ENCODE measurements at regions not wholly inside any gene's neighbourhood (a gene's known extent, or its start where the extent isn't known, plus 50 kb on each side); places are given as distances from the start of the nearest gene placed in this dataset.

DNA sequence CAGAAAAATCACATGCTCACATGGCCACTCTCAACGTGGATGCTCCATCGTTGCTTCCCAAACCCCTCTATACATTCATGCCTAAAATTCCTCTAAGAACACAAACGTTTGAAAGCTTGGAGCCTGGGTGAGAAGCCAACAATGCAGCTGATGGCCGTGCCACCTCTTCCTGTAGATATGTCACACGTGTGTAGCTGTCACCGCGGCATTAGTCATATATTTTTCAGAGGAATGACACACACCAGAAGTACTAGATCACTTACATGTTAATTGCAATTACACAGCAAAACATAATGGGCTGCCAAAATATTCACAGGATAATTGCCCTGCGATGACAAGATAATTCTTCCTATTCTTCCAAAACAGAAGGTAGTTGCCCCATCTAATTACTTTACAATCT is 112.7 kb upstream of the BACE2 start:
- H3K27ac ChIP-seq (ENCODE audit: low read depth in 2 of 2, low read length in 2 of 2) = no peak overlapping the region
- H3K9me3 ChIP-seq (ENCODE audit: control insufficient read depth in 2 of 2, low read length in 2 of 2) = no peaks in the 10 kb centered on the region
- H3K9ac ChIP-seq (ENCODE audit: low read depth in 1 of 2, low read length in 2 of 2) = no peak overlapping the region
- H3K36me3 ChIP-seq (ENCODE audit: control insufficient read depth in 2 of 2, insufficient read depth in 2 of 2, low read length in 2 of 2) = no peaks in the 10 kb centered on the region
- no peaks in the 10 kb centered on the region for H3K27me3 ChIP-seq (ENCODE audit: control insufficient read depth in 2 of 2, insufficient read depth in 2 of 2, low read length in 2 of 2)
- no peaks in the 10 kb centered on the region for H3K4me1 ChIP-seq (ENCODE audit: control insufficient read depth in 2 of 2, insufficient read depth in 2 of 2, low read length in 2 of 2)
- no peak overlapping the region for H3K4me3 ChIP-seq (ENCODE audit: low read length in 2 of 2)

DNA sequence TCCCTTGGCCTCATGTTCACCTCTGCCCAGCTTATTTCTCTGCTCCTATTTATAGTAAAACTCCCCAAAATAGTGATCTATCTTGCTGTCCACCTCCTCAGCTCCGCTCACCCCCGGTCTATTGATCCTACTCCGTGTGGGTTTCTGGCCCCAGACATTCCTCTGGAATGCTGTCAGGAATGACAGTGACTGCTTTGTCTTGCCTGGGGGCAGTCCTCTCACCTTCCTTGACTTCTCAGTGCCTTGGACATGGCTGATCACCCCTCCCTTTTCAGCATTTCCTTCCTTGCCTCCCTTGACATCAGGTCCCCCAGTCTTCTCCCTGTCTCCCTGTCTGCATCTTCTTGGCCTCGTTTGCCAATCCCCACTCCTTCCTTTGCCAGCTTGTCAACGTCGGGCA is 108.1 kb upstream of the BACE2 start:
- Histone ChIP-seq H3K27me3 (ENCODE audit: control insufficient read depth in 2 of 2, insufficient read depth in 2 of 2, low read length in 2 of 2) (no peaks in the 10 kb centered on the region), H3K9me3 (ENCODE audit: control insufficient read depth in 2 of 2, low read length in 2 of 2) (no peaks in the 10 kb centered on the region), H3K4me1 (ENCODE audit: control insufficient read depth in 2 of 2, insufficient read depth in 2 of 2, low read length in 2 of 2) (no peaks in the 10 kb centered on the region), H3K27ac (ENCODE audit: low read depth in 2 of 2, low read length in 2 of 2) (no peak overlapping the region), H3K4me3 (ENCODE audit: low read length in 2 of 2) (no peak overlapping the region), H3K9ac (ENCODE audit: low read depth in 1 of 2, low read length in 2 of 2) (no peak overlapping the region), H3K36me3 (ENCODE audit: control insufficient read depth in 2 of 2, insufficient read depth in 2 of 2, low read length in 2 of 2) (no peaks in the 10 kb centered on the region)

DNA sequence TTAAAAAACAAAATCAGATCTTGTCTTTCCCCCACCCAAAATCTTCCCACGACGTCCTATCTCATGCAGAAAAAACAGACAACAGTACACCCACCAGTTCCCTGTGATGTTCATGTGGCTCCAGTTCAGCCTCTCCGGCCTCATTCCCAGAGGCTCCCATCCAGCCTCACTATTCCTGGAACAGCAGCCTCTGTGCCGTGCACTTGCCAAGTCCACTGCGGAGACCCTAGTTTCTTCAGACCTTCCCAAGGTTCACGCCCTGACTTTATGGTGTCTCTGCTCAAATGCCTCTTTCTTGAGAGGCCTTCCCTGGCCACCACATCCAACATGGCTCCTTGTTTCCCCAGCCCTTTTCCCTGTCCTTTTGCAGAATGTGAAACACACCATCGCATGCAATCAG is 106.3 kb upstream of the BACE2 start:
- H3K9me3 ChIP-seq (ENCODE audit: control insufficient read depth in 2 of 2, low read length in 2 of 2) = no peaks in the 10 kb centered on the region
- H3K4me1 ChIP-seq (ENCODE audit: control insufficient read depth in 2 of 2, insufficient read depth in 2 of 2, low read length in 2 of 2) = no peaks in the 10 kb centered on the region
- H3K27ac ChIP-seq (ENCODE audit: low read depth in 2 of 2, low read length in 2 of 2) = no peak overlapping the region
- H3K9ac ChIP-seq (ENCODE audit: low read depth in 1 of 2, low read length in 2 of 2) = no peak overlapping the region
- no peaks in the 10 kb centered on the region for H3K36me3 ChIP-seq (ENCODE audit: control insufficient read depth in 2 of 2, insufficient read depth in 2 of 2, low read length in 2 of 2)
- peaks cover 0 to 1% of the 10 kb centered on the region in 2 donors for H3K27me3 ChIP-seq (ENCODE audit: control insufficient read depth in 2 of 2, insufficient read depth in 2 of 2, low read length in 2 of 2)
- no peak overlapping the region for H3K4me3 ChIP-seq (ENCODE audit: low read length in 2 of 2)

GRCh38 chr21:41064334-41064791 is 103.6 kb upstream of the BACE2 start:
- peaks cover 0 to 3% of the 10 kb centered on the region in 2 donors for H3K4me1 ChIP-seq (ENCODE audit: control insufficient read depth in 2 of 2, insufficient read depth in 2 of 2, low read length in 2 of 2)
- no peak overlapping the region for H3K4me3 ChIP-seq (ENCODE audit: low read length in 2 of 2)
- H3K9me3 ChIP-seq (ENCODE audit: control insufficient read depth in 2 of 2, low read length in 2 of 2) = no peaks in the 10 kb centered on the region
- no peak overlapping the region for H3K9ac ChIP-seq (ENCODE audit: low read depth in 1 of 2, low read length in 2 of 2)
- no peaks in the 10 kb centered on the region for H3K36me3 ChIP-seq (ENCODE audit: control insufficient read depth in 2 of 2, insufficient read depth in 2 of 2, low read length in 2 of 2)
- H3K27ac ChIP-seq (ENCODE audit: low read depth in 2 of 2, low read length in 2 of 2) = no peak overlapping the region
- H3K27me3 ChIP-seq (ENCODE audit: control insufficient read depth in 2 of 2, insufficient read depth in 2 of 2, low read length in 2 of 2) = peaks cover 7 to 12% of the 10 kb centered on the region in 2 donors

DNA sequence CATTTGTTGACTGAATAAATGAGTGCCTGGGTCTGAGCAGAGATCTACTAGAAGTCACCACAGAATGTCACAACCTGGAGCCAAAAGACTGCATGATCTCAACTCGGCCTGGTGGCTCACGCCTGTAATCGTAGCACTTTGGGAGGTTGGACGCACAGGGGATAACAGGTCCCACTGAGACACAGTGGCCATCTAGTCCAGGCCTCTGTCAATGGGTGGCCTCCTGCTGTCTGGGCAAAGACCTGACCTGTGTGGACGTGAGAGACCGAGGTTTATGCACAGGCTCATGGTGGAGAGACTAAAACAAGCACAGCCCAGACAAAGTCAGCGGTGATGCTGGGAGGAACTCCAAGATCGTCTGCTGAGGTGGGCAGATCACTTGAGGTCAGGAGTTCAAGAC is 103.0 kb upstream of the BACE2 start:
- Histone ChIP-seq H3K4me1 (ENCODE audit: control insufficient read depth in 2 of 2, insufficient read depth in 2 of 2, low read length in 2 of 2) (peaks cover 0 to 3% of the 10 kb centered on the region in 2 donors), H3K9ac (ENCODE audit: low read depth in 1 of 2, low read length in 2 of 2) (no peak overlapping the region), H3K4me3 (ENCODE audit: low read length in 2 of 2) (no peak overlapping the region), H3K27ac (ENCODE audit: low read depth in 2 of 2, low read length in 2 of 2) (no peak overlapping the region), H3K36me3 (ENCODE audit: control insufficient read depth in 2 of 2, insufficient read depth in 2 of 2, low read length in 2 of 2) (no peaks in the 10 kb centered on the region), H3K9me3 (ENCODE audit: control insufficient read depth in 2 of 2, low read length in 2 of 2) (no peaks in the 10 kb centered on the region), H3K27me3 (ENCODE audit: control insufficient read depth in 2 of 2, insufficient read depth in 2 of 2, low read length in 2 of 2) (peaks cover 7 to 12% of the 10 kb centered on the region in 2 donors)

DNA sequence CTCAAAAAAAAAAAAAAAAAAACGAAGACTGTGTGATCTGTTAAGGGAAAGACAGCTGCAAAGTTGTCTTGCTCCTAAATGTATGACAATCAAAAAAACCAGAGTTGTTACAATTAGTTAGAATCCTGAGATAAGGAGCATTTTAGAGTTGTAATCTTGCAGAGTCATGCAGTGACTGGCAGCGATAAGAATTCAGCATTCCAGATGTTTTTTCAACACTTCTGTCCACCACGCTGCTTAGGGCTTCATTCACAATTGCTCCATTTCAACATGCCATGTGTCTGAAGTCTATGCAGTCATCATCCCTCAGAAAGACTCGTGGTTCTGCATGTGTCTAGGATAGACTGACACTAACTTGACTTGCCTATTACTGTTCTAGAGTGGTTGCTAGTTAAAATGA is 102.4 kb upstream of the BACE2 start:
- Histone ChIP-seq H3K9me3 (ENCODE audit: control insufficient read depth in 2 of 2, low read length in 2 of 2) (no peaks in the 10 kb centered on the region), H3K4me3 (ENCODE audit: low read length in 2 of 2) (no peak overlapping the region), H3K27ac (ENCODE audit: low read depth in 2 of 2, low read length in 2 of 2) (no peak overlapping the region), H3K9ac (ENCODE audit: low read depth in 1 of 2, low read length in 2 of 2) (no peak overlapping the region), H3K4me1 (ENCODE audit: control insufficient read depth in 2 of 2, insufficient read depth in 2 of 2, low read length in 2 of 2) (peaks cover 0 to 3% of the 10 kb centered on the region in 2 donors), H3K36me3 (ENCODE audit: control insufficient read depth in 2 of 2, insufficient read depth in 2 of 2, low read length in 2 of 2) (no peaks in the 10 kb centered on the region), H3K27me3 (ENCODE audit: control insufficient read depth in 2 of 2, insufficient read depth in 2 of 2, low read length in 2 of 2) (peaks cover 7 to 12% of the 10 kb centered on the region in 2 donors)

DNA sequence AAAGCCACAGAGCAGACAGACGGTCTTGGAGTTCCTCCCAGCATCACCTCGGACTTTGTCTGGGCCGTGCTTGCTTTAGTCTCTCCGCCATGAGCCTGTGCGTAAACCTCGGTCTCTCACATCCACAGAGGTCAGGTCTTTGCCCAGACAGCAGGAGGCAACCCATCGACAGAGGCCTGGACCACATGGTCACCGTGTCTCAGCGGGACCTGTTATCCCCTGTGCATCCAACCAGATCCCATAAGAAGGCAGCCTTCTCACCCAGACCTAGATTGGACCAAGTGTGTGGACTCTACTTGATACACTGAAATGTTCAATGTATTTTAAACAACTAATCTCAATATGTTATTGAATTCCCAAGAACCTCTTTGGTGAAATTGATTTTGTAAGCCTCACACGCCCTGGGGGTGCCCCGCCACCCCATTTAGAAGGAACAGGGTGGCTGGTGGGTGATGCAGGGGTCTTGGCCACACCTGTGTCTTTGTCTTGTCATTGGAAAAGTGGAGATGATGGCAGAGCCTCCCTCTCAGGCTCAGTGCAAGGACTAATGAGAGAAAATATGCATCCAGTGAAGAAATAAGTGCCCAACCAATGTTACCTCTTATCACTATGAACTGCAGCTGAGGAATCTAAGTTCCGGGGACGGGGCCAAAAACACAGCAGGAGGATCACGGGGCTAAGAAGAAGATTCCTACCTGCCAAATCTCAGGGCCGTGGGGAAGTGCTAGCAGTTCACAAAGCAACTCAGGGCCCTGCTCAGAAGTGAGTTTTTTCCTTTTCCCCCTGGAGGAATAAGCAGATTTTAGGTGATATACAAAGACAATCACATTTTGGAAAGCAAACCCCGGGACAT is 101.6 kb upstream of the BACE2 start:
- Histone ChIP-seq H3K9me3 (ENCODE audit: control insufficient read depth in 2 of 2, low read length in 2 of 2) (no peaks in the 10 kb centered on the region), H3K36me3 (ENCODE audit: control insufficient read depth in 2 of 2, insufficient read depth in 2 of 2, low read length in 2 of 2) (no peaks in the 10 kb centered on the region), H3K27ac (ENCODE audit: low read depth in 2 of 2, low read length in 2 of 2) (no peak overlapping the region), H3K4me3 (ENCODE audit: low read length in 2 of 2) (no peak overlapping the region), H3K9ac (ENCODE audit: low read depth in 1 of 2, low read length in 2 of 2) (no peak overlapping the region), H3K27me3 (ENCODE audit: control insufficient read depth in 2 of 2, insufficient read depth in 2 of 2, low read length in 2 of 2) (peaks cover 7 to 12% of the 10 kb centered on the region in 2 donors), H3K4me1 (ENCODE audit: control insufficient read depth in 2 of 2, insufficient read depth in 2 of 2, low read length in 2 of 2) (peaks cover 0 to 3% of the 10 kb centered on the region in 2 donors)

DNA sequence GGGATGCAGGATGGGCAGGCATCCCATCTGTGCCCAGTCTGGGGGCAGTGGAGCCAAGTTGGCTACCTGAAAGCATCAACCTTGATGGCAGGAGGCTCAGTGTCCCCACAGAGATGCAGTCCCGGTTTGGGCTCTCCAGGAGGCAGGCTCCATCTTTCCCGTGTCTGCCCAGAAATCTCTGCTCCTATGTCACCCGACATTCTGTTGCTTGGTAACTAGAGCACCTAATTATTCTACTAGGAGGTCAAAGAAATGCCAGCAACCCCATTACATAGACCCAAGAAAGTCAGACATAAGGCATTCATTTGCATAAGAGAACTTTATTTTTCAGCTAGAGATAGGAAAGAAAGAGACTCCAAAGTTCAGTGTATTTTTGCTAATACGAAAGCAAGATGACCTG is 100.3 kb upstream of the BACE2 start:
- peaks cover 0 to 3% of the 10 kb centered on the region in 2 donors for H3K4me1 ChIP-seq (ENCODE audit: control insufficient read depth in 2 of 2, insufficient read depth in 2 of 2, low read length in 2 of 2)
- peaks cover 10 to 12% of the 10 kb centered on the region in 2 donors for H3K27me3 ChIP-seq (ENCODE audit: control insufficient read depth in 2 of 2, insufficient read depth in 2 of 2, low read length in 2 of 2)
- H3K27ac ChIP-seq (ENCODE audit: low read depth in 2 of 2, low read length in 2 of 2) = no peak overlapping the region
- H3K9me3 ChIP-seq (ENCODE audit: control insufficient read depth in 2 of 2, low read length in 2 of 2) = no peaks in the 10 kb centered on the region
- no peak overlapping the region for H3K4me3 ChIP-seq (ENCODE audit: low read length in 2 of 2)
- no peaks in the 10 kb centered on the region for H3K36me3 ChIP-seq (ENCODE audit: control insufficient read depth in 2 of 2, insufficient read depth in 2 of 2, low read length in 2 of 2)
- no peak overlapping the region for H3K9ac ChIP-seq (ENCODE audit: low read depth in 1 of 2, low read length in 2 of 2)

- H3K4me3 ChIP-seq (ENCODE audit: low read length in 2 of 2) = peak overlapping the region in 1 of 2 donors; percentile 7
- H3K36me3 ChIP-seq (ENCODE audit: control insufficient read depth in 2 of 2, insufficient read depth in 2 of 2, low read length in 2 of 2) = no peaks in the 10 kb centered on the region
- H3K27ac ChIP-seq (ENCODE audit: low read depth in 2 of 2, low read length in 2 of 2) = no peak overlapping the region
- no peak overlapping the region for H3K9ac ChIP-seq (ENCODE audit: low read depth in 1 of 2, low read length in 2 of 2)
- peaks cover 10 to 12% of the 10 kb centered on the region in 2 donors for H3K27me3 ChIP-seq (ENCODE audit: control insufficient read depth in 2 of 2, insufficient read depth in 2 of 2, low read length in 2 of 2)
- peaks cover 0 to 3% of the 10 kb centered on the region in 2 donors for H3K4me1 ChIP-seq (ENCODE audit: control insufficient read depth in 2 of 2, insufficient read depth in 2 of 2, low read length in 2 of 2)
- H3K9me3 ChIP-seq (ENCODE audit: control insufficient read depth in 2 of 2, low read length in 2 of 2) = no peaks in the 10 kb centered on the region
Observed at GRCh38 chr21:41068496-41068895, 99.5 kb upstream of the BACE2 start.

DNA sequence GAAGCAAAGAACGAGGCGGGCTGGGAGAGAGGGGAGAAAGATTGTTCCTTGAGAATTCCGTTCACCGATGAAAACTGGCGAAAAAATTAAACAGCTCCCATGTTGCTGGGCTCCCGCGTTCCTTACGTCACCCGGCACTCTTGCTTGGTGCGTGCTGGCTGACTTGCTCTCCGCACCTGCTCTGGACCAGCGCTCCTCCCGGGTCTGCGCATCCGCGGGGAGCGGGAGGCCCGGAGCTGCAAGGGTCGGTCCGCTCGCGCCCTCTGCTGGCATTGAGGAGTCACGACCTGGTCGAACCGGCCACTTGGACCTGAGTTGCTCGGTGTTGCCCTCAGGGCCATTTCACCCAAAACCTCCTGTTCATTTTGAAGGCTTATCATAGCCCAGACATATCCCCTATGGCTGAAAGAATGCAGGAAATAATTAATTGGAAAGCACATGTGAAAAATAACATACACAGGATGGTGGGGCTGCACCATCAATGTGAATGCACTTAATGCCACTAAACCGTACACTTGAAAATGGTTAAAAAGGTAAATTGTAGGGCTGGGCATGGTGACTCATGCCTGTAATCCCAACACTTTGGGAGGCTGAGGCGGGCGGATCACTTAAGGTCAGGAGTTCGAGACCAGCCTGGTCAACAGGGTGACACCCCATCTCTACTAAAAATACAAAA is 98.9 kb upstream of the BACE2 start:
- H3K9ac ChIP-seq (ENCODE audit: low read depth in 1 of 2, low read length in 2 of 2) = no peak overlapping the region
- no peaks in the 10 kb centered on the region for H3K36me3 ChIP-seq (ENCODE audit: control insufficient read depth in 2 of 2, insufficient read depth in 2 of 2, low read length in 2 of 2)
- H3K4me1 ChIP-seq (ENCODE audit: control insufficient read depth in 2 of 2, insufficient read depth in 2 of 2, low read length in 2 of 2) = peaks cover 0 to 3% of the 10 kb centered on the region in 2 donors
- H3K27me3 ChIP-seq (ENCODE audit: control insufficient read depth in 2 of 2, insufficient read depth in 2 of 2, low read length in 2 of 2) = peaks cover 10 to 12% of the 10 kb centered on the region in 2 donors
- H3K4me3 ChIP-seq (ENCODE audit: low read length in 2 of 2) = peak overlapping the region in 1 of 2 donors; percentile 7
- no peak overlapping the region for H3K27ac ChIP-seq (ENCODE audit: low read depth in 2 of 2, low read length in 2 of 2)
- no peaks in the 10 kb centered on the region for H3K9me3 ChIP-seq (ENCODE audit: control insufficient read depth in 2 of 2, low read length in 2 of 2)

Data from mucosa of rectum (tissue), 2 donors.